GM12878 (cell line): ENCODE measurements at regions not wholly inside any gene's neighbourhood (a gene's known extent, or its start where the extent isn't known, plus 50 kb on each side); places are given as distances from the start of the nearest gene placed in this dataset.

Experiments used
- ATAC-seq: fragments of 200-7000 bp; cut with Tn5 transposase; 3 replicates; pipeline ENCODE4 v1.9.1; 2020; ENCODE audit warnings: mild to moderate bottlenecking, moderate library complexity
- BruUV-seq: library from RNA; stranded (reverse); fragments of 400-500 nt; replicated peaks from 2 replicates; lab custom pipeline; 2021; lab: Mats Ljungman, UMichigan
- CTCF ChIA-PET: fragments of 300-600 bp; sonication (Branson Sonifier 250); formaldehyde crosslinking; extraction: SDS; loops from one replicate; lab custom pipeline; 2021; ENCODE audit warnings: inconsistent platforms; lab: Yijun Ruan, JAX
- POLR2A ChIA-PET: fragments of 350-600 bp; formaldehyde crosslinking; extraction: SDS; loops from one replicate; lab custom pipeline; 2021; ENCODE audit warnings: inconsistent platforms; lab: Charles Lee
- RAD21 ChIA-PET: fragments of 300-600 bp; sonication (Branson Sonifier 250); formaldehyde crosslinking; loops from one replicate; lab custom pipeline; 2023; ENCODE audit warnings: antibody characterized with exemption; ENCODE audit not compliant: unreplicated experiment; lab: Charles Lee
- SMC1A ChIA-PET: fragments of 300-600 bp; sonication (Branson Sonifier 250); formaldehyde crosslinking; loops from one replicate; lab custom pipeline; 2023; ENCODE audit not compliant: unreplicated experiment, uncharacterized antibody; lab: Charles Lee
- DNase-seq: peaks from one replicate; pipeline ENCODE4 v3.0.0-alpha.2; 2011; ENCODE audit warnings: low read depth, low spot score
- FAIRE-seq: peaks from 3 replicates; lab custom pipeline; 2011; peaks lifted over from hg19 to GRCh38; lab: Jason Lieb, UNC
- H2AFZ ChIP-seq: 2 replicates; pipeline ENCODE4 v1.6.0; 2011; ENCODE audit warnings: low read depth, low read length, control low read depth; ENCODE audit not compliant: control insufficient read depth
- H3K27ac ChIP-seq: 2 replicates; pipeline ENCODE4 v1.5.1; 2011; ENCODE audit warnings: control low read depth; ENCODE audit not compliant: control insufficient read depth, insufficient read depth
- H3K27me3 ChIP-seq, 2 experiments: replicated peaks in 1 of 2; 2 replicates each; pipeline versions ENCODE4 v1.6.0 to v1.6.1; 2011; ENCODE audit warnings: low read length in 1 of 2; ENCODE audit not compliant: control insufficient read depth in 2 of 2, insufficient read depth in 2 of 2
- H3K36me3 ChIP-seq, 2 experiments: 2 replicates each; pipeline ENCODE4 v1.5.1; 2011; ENCODE audit warnings: low read length in 1 of 2; ENCODE audit not compliant: control insufficient read depth in 2 of 2, insufficient read depth in 2 of 2
- H3K4me1 ChIP-seq: 2 replicates; pipeline ENCODE4 v1.6.1; 2011; ENCODE audit warnings: mild to moderate bottlenecking, low read length, moderate library complexity, mixed read lengths; ENCODE audit not compliant: control insufficient read depth, insufficient read depth
- H3K4me2 ChIP-seq: 2 replicates; pipeline ENCODE4 v1.6.0; 2011; ENCODE audit warnings: control low read depth; ENCODE audit not compliant: control insufficient read depth, insufficient read depth
- H3K4me3 ChIP-seq: fragments of 200-600 bp; sonication (generic); 2 replicates; pipeline ENCODE4 v1.5.1; 2016
- H3K79me2 ChIP-seq: 2 replicates; pipeline ENCODE4 v1.6.0; 2011; ENCODE audit warnings: low read length; ENCODE audit not compliant: control insufficient read depth, insufficient read depth
- H3K9ac ChIP-seq: 2 replicates; pipeline ENCODE4 v1.8.0; 2011; ENCODE audit warnings: low read length, control low read depth, mixed read lengths; ENCODE audit not compliant: control insufficient read depth, insufficient read depth
- H3K9me3 ChIP-seq: replicated peaks from 3 replicates; pipeline ENCODE4 v1.5.1; 2011; ENCODE audit warnings: mild to moderate bottlenecking, low read length; ENCODE audit not compliant: control insufficient read depth, insufficient read depth
- H4K20me1 ChIP-seq: 2 replicates; pipeline ENCODE4 v1.6.0; 2011; ENCODE audit not compliant: control insufficient read depth, insufficient read depth
- CREB1 ChIP-seq: IDR thresholded peaks from 2 replicates; pipeline ENCODE4 v1.6.1; 2012; ENCODE audit warnings: low read depth, mild to moderate bottlenecking, inconsistent platforms
- RAD21 ChIP-seq: IDR thresholded peaks from 2 replicates; pipeline ENCODE4 v1.6.1; 2011; ENCODE audit warnings: mild to moderate bottlenecking, low read depth, low read length, moderate library complexity; ENCODE audit not compliant: insufficient read depth
- SMC3 ChIP-seq: IDR thresholded peaks from 2 replicates; pipeline ENCODE4 v1.6.1; 2011; ENCODE audit warnings: low read length, improper control_type of control experiment, borderline replicate concordance
- TCF3 ChIP-seq: IDR thresholded peaks from 2 replicates; pipeline ENCODE4 v1.6.1; 2012; ENCODE audit warnings: low read depth, mild to moderate bottlenecking, low read length, borderline replicate concordance; ENCODE audit not compliant: insufficient read depth
- WGBS: methylation state at CpG from one replicate; pipeline ENCODE4 v1.1.6; 2016; ENCODE audit warnings: low lambda C conversion rate; ENCODE audit not compliant: insufficient replicate concordance, insufficient coverage; ENCODE audit errors: missing lambda C conversion rate; 5-methylcytosine and 5-hydroxymethylcytosine counted together
- in situ Hi-C: fragments of 300-500 bp; cut with MboI; formaldehyde crosslinking; loops from 9 replicates; pipeline ENCODE4 v1.14.3; 2018; ENCODE audit warnings: mixed read lengths
- intact Hi-C: fragments of 100-400 bp; cut with micrococcal nuclease; formaldehyde crosslinking; loops from one replicate; pipeline ENCODE4 v1.14.2; 2022; ENCODE audit not compliant: unreplicated experiment
- TF ChIP-seq, protein P1 (sequence below): fragments of 450-650 bp; IDR thresholded peaks from 2 replicates; pipeline ENCODE4 v1.6.1; 2017; ENCODE audit warnings: mild to moderate bottlenecking, moderate library complexity
- TF ChIP-seq, protein P2 (sequence below): fragments of 450-650 bp; IDR thresholded peaks from 2 replicates; pipeline ENCODE4 v1.6.1; 2017; ENCODE audit warnings: antibody characterized with exemption, mild to moderate bottlenecking, moderate library complexity
- TF ChIP-seq, protein P3 (sequence below), 3 experiments: IDR thresholded peaks in 2 of 3; conservative IDR thresholded peaks in 1 of 3; 2 replicates each; pipeline ENCODE4 v1.5.1; 2011; ENCODE audit warnings: low read depth in 3 of 3, low read length in 3 of 3, mild to moderate bottlenecking in 3 of 3, control low read depth in 2 of 3, moderate library complexity in 2 of 3, inconsistent platforms in 1 of 3, mixed read lengths in 1 of 3; ENCODE audit not compliant: control insufficient read depth in 2 of 3, insufficient read depth in 1 of 3; ENCODE audit errors: extremely low read depth in 1 of 3
- TF ChIP-seq, protein P4 (sequence below): fragments of 450-650 bp; IDR thresholded peaks from 2 replicates; pipeline ENCODE4 v1.6.1; 2016; ENCODE audit warnings: mild to moderate bottlenecking

DNA sequence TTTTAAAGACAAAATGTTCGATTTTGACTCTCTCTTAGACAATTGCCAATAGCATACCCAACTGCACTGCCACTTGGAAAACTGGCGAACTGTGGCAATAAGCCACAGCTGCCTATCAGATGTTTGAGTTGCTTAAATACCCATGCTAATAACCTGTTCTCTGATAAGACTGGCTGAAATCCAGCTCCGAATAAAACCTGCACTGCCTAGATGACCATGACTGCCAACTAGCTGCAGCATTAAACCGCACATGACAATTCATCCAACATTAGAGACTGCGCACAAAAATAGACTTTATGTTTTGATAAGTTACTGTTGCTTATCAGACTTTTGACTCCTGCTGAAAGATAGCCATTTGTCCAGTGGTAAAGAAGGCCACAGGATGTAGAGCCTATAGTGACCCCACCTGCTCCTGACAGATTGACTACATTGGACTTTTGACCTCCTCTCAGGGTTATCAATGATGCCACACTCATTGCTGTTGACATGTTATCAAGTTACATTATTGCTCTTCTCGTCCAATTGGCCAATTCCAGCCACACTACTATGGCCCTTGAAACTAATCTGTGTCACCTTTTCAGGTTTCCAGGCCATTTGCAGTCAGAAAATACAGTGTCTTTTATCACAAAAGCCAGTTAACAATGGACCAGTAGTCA lies 299.0 kb downstream of the HGF start (continued):
- TF ChIP-seq, protein P1, sequence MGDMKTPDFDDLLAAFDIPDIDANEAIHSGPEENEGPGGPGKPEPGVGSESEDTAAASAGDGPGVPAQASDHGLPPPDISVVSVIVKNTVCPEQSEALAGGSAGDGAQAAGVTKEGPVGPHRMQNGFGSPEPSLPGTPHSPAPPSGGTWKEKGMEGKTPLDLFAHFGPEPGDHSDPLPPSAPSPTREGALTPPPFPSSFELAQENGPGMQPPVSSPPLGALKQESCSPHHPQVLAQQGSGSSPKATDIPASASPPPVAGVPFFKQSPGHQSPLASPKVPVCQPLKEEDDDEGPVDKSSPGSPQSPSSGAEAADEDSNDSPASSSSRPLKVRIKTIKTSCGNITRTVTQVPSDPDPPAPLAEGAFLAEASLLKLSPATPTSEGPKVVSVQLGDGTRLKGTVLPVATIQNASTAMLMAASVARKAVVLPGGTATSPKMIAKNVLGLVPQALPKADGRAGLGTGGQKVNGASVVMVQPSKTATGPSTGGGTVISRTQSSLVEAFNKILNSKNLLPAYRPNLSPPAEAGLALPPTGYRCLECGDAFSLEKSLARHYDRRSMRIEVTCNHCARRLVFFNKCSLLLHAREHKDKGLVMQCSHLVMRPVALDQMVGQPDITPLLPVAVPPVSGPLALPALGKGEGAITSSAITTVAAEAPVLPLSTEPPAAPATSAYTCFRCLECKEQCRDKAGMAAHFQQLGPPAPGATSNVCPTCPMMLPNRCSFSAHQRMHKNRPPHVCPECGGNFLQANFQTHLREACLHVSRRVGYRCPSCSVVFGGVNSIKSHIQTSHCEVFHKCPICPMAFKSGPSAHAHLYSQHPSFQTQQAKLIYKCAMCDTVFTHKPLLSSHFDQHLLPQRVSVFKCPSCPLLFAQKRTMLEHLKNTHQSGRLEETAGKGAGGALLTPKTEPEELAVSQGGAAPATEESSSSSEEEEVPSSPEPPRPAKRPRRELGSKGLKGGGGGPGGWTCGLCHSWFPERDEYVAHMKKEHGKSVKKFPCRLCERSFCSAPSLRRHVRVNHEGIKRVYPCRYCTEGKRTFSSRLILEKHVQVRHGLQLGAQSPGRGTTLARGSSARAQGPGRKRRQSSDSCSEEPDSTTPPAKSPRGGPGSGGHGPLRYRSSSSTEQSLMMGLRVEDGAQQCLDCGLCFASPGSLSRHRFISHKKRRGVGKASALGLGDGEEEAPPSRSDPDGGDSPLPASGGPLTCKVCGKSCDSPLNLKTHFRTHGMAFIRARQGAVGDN, result no peak

DNA sequence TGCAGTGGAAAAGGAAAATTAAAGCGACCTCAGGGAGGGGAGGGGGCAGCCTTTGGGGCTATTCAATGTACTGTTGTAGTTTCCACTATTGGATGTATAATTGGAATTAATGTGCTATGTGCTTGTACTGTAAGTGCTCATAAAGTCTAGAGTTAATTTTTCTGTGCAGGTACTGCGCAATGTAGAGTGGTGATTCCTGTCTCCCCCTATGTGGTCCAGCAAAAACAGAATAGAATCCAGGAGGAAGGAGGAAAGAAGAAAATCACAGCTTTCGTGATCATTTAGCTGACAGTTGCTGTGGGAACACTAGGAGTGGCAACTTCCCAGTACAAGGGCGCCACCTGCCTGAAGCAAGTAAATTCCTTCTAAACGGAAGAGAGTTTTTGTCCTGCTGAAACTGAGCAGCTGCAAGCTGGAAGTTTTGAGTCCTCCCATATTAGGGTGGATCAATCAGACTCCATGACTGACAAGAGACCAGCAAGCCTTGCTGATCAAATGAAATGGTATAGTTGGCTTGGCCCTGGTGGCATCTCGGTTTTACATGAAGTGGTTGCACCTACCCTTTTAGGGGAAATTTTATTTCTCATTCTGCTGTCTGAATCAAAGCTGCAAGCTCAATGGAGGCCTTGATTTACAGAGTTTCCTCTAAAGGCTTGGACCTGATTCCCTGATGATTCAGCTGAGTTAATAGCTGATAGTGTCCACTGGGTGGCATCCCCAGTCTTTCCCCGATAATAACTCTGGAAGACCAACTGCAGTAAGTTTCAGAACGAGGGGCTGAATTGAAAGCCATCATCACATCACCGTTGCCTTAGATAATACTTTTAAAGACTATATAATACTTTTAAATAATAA lies 299.8 kb downstream of the HGF start:
- no peaks in the 10 kb centered on the region for H4K20me1 ChIP-seq
- no peak overlapping the region for H3K9ac ChIP-seq
- in situ Hi-C loops, result no loop called here
- CTCF ChIA-PET, result interaction anchor here (0.7 to 4.6 kb wide), 29 partner anchors 9 to 1410 kb away, joined by 3 to 41 read pairs (median 4); no protein-coding TSS in a partner anchor
- H3K36me3 ChIP-seq, result no peaks in the 10 kb centered on the region
- TF ChIP-seq CREB1 (no peak), TCF3 (no peak), RAD21 (peak; percentile 79), SMC3 (peak; percentile 65; the same call in 1 of the 2 replicates)
- TF ChIP-seq, protein P2, sequence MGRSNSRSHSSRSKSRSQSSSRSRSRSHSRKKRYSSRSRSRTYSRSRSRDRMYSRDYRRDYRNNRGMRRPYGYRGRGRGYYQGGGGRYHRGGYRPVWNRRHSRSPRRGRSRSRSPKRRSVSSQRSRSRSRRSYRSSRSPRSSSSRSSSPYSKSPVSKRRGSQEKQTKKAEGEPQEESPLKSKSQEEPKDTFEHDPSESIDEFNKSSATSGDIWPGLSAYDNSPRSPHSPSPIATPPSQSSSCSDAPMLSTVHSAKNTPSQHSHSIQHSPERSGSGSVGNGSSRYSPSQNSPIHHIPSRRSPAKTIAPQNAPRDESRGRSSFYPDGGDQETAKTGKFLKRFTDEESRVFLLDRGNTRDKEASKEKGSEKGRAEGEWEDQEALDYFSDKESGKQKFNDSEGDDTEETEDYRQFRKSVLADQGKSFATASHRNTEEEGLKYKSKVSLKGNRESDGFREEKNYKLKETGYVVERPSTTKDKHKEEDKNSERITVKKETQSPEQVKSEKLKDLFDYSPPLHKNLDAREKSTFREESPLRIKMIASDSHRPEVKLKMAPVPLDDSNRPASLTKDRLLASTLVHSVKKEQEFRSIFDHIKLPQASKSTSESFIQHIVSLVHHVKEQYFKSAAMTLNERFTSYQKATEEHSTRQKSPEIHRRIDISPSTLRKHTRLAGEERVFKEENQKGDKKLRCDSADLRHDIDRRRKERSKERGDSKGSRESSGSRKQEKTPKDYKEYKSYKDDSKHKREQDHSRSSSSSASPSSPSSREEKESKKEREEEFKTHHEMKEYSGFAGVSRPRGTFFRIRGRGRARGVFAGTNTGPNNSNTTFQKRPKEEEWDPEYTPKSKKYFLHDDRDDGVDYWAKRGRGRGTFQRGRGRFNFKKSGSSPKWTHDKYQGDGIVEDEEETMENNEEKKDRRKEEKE, result no peak
- TF ChIP-seq, protein P3, sequence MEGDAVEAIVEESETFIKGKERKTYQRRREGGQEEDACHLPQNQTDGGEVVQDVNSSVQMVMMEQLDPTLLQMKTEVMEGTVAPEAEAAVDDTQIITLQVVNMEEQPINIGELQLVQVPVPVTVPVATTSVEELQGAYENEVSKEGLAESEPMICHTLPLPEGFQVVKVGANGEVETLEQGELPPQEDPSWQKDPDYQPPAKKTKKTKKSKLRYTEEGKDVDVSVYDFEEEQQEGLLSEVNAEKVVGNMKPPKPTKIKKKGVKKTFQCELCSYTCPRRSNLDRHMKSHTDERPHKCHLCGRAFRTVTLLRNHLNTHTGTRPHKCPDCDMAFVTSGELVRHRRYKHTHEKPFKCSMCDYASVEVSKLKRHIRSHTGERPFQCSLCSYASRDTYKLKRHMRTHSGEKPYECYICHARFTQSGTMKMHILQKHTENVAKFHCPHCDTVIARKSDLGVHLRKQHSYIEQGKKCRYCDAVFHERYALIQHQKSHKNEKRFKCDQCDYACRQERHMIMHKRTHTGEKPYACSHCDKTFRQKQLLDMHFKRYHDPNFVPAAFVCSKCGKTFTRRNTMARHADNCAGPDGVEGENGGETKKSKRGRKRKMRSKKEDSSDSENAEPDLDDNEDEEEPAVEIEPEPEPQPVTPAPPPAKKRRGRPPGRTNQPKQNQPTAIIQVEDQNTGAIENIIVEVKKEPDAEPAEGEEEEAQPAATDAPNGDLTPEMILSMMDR (IDR thresholded peaks at IDR 0.05 in 2 of 3, conservative IDR thresholded peaks at IDR 0.05 in 1 of 3; ENCODE audit: control insufficient read depth in 2 of 3, extremely low read depth in 1 of 3, insufficient read depth in 1 of 3, low read depth in 3 of 3, low read length in 3 of 3), result peak; percentile 52 to 79 (median 57); a peak in 4 of 6 replicates
- TF ChIP-seq, protein P4, sequence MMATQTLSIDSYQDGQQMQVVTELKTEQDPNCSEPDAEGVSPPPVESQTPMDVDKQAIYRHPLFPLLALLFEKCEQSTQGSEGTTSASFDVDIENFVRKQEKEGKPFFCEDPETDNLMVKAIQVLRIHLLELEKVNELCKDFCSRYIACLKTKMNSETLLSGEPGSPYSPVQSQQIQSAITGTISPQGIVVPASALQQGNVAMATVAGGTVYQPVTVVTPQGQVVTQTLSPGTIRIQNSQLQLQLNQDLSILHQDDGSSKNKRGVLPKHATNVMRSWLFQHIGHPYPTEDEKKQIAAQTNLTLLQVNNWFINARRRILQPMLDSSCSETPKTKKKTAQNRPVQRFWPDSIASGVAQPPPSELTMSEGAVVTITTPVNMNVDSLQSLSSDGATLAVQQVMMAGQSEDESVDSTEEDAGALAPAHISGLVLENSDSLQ, result peak; percentile 65
- POLR2A ChIA-PET, result no interaction called here
- intact Hi-C loops, result loop anchor here (1.0 kb wide), 1 partner anchor 771 kb away; no protein-coding TSS in a partner anchor
- 19% methylated on average over 9 of the region's 9 CpGs for WGBS
- H3K4me2 ChIP-seq, result no peak overlapping the region
- no peak overlapping the region for H3K27ac ChIP-seq
- H3K4me1 ChIP-seq, result no peaks in the 10 kb centered on the region
- no peak overlapping the region for H2AFZ ChIP-seq
- DNase-seq (no peak), FAIRE-seq (peak; percentile 52), ATAC-seq (peak; percentile 81)
- H3K9me3 ChIP-seq, result no peaks in the 10 kb centered on the region
- H3K27me3 ChIP-seq, result no peaks in the 10 kb centered on the region; a peak in 1 of 4 replicates
- SMC1A ChIA-PET, result interaction anchor here (0.6 to 3.1 kb wide), 12 partner anchors 9 to 1280 kb away, joined by 3 to 13 read pairs (median 3); no protein-coding TSS in a partner anchor
- no peaks in the 10 kb centered on the region for H3K79me2 ChIP-seq
- RAD21 ChIA-PET, result interaction anchor here (0.6 to 2.4 kb wide), 8 partner anchors 14 to 1139 kb away, joined by 3 to 8 read pairs (median 5); no protein-coding TSS in a partner anchor
- no peak overlapping the region for H3K4me3 ChIP-seq
- BruUV-seq, result no TSS peak
